ENCODE measurements at regions not wholly inside any gene's neighbourhood (a gene's known extent, or its start where the extent isn't known, plus 50 kb on each side); places are given as distances from the start of the nearest gene placed in this dataset.

GRCh38 chr7:114263219-114263618, 151.4 kb upstream of the FOXP2 start:
- H3K4me2 ChIP-seq (ENCODE audit: extremely low read depth, insufficient read depth, low read length) = no peak overlapping the region
- H3K27me3 ChIP-seq (ENCODE audit: control insufficient read depth, insufficient read depth, low read length) = no peaks in the 10 kb centered on the region
- no peaks in the 10 kb centered on the region for H3K4me1 ChIP-seq (ENCODE audit: control insufficient read depth, extremely low read depth, insufficient read depth, low read length)
- no peak overlapping the region for H3K9ac ChIP-seq (ENCODE audit: insufficient read depth, low read length)
- H2AFZ ChIP-seq (ENCODE audit: low read length) = no peak overlapping the region
- no peaks in the 10 kb centered on the region for H4K20me1 ChIP-seq (ENCODE audit: control insufficient read depth, extremely low read depth, insufficient read depth, low read length)
- H3K9me3 ChIP-seq (ENCODE audit: control insufficient read depth, insufficient read depth, low read depth, low read length) = no peaks in the 10 kb centered on the region
- no peak for DNase-seq (ENCODE audit: low read depth in 2 of 2)
- no peaks in the 10 kb centered on the region for H3K36me3 ChIP-seq (ENCODE audit: control insufficient read depth, insufficient read depth, low read length)
- no peaks in the 10 kb centered on the region for H3K79me2 ChIP-seq (ENCODE audit: control insufficient read depth, insufficient read depth, low read length)
- H3K4me3 ChIP-seq (replicated peaks in 1 of 4; ENCODE audit: control extremely low read depth in 1 of 4, insufficient read depth in 1 of 4, low read depth in 3 of 4, low read length in 4 of 4) = no peak overlapping the region
- no peak overlapping the region for H3K27ac ChIP-seq (ENCODE audit: insufficient read depth, low read length)
- TF ChIP-seq EZH2 (IDR thresholded peaks at IDR 0.05; ENCODE audit: low read length, missing control alignments) (no peak), CTCF (conservative IDR thresholded peaks at IDR 0.05 in 1 of 2, IDR thresholded peaks at IDR 0.05 in 1 of 2; ENCODE audit: low read depth in 1 of 2, low read length in 2 of 2) (no peak)

GRCh38 chr7:114255404-114255841, 159.2 kb upstream of the FOXP2 start:
- Histone ChIP-seq H3K4me2 (ENCODE audit: extremely low read depth, insufficient read depth, low read length) (no peak overlapping the region), H3K27me3 (ENCODE audit: control insufficient read depth, insufficient read depth, low read length) (no peaks in the 10 kb centered on the region), H2AFZ (ENCODE audit: low read length) (no peak overlapping the region), H4K20me1 (ENCODE audit: control insufficient read depth, extremely low read depth, insufficient read depth, low read length) (no peaks in the 10 kb centered on the region), H3K9ac (ENCODE audit: insufficient read depth, low read length) (no peak overlapping the region), H3K36me3 (ENCODE audit: control insufficient read depth, insufficient read depth, low read length) (no peaks in the 10 kb centered on the region), H3K4me3 (replicated peaks in 1 of 4; ENCODE audit: control extremely low read depth in 1 of 4, insufficient read depth in 1 of 4, low read depth in 3 of 4, low read length in 4 of 4) (no peak overlapping the region), H3K9me3 (ENCODE audit: control insufficient read depth, insufficient read depth, low read depth, low read length) (no peaks in the 10 kb centered on the region), H3K4me1 (ENCODE audit: control insufficient read depth, extremely low read depth, insufficient read depth, low read length) (no peaks in the 10 kb centered on the region), H3K79me2 (ENCODE audit: control insufficient read depth, insufficient read depth, low read length) (no peaks in the 10 kb centered on the region), H3K27ac (ENCODE audit: insufficient read depth, low read length) (no peak overlapping the region)
- no peak for TF ChIP-seq EZH2 (IDR thresholded peaks at IDR 0.05; ENCODE audit: low read length, missing control alignments)
- TF ChIP-seq CTCF (conservative IDR thresholded peaks at IDR 0.05 in 1 of 2, IDR thresholded peaks at IDR 0.05 in 1 of 2; ENCODE audit: low read depth in 1 of 2, low read length in 2 of 2) = no peak
- no peak for DNase-seq (ENCODE audit: low read depth in 2 of 2)

- DNase-seq (ENCODE audit: low read depth in 2 of 2) = peak in 1 of 2 donors; percentile 53
- Histone ChIP-seq H3K4me3 (replicated peaks in 1 of 4; ENCODE audit: control extremely low read depth in 1 of 4, insufficient read depth in 1 of 4, low read depth in 3 of 4, low read length in 4 of 4) (no peak overlapping the region), H3K4me1 (ENCODE audit: control insufficient read depth, extremely low read depth, insufficient read depth, low read length) (no peaks in the 10 kb centered on the region), H3K9ac (ENCODE audit: insufficient read depth, low read length) (no peak overlapping the region), H3K27me3 (ENCODE audit: control insufficient read depth, insufficient read depth, low read length) (no peaks in the 10 kb centered on the region), H3K4me2 (ENCODE audit: extremely low read depth, insufficient read depth, low read length) (no peak overlapping the region), H3K9me3 (ENCODE audit: control insufficient read depth, insufficient read depth, low read depth, low read length) (no peaks in the 10 kb centered on the region), H3K27ac (ENCODE audit: insufficient read depth, low read length) (no peak overlapping the region), H2AFZ (ENCODE audit: low read length) (no peak overlapping the region), H4K20me1 (ENCODE audit: control insufficient read depth, extremely low read depth, insufficient read depth, low read length) (no peaks in the 10 kb centered on the region), H3K36me3 (ENCODE audit: control insufficient read depth, insufficient read depth, low read length) (no peaks in the 10 kb centered on the region), H3K79me2 (ENCODE audit: control insufficient read depth, insufficient read depth, low read length) (no peaks in the 10 kb centered on the region)
- TF ChIP-seq CTCF (conservative IDR thresholded peaks at IDR 0.05 in 1 of 2, IDR thresholded peaks at IDR 0.05 in 1 of 2; ENCODE audit: low read depth in 1 of 2, low read length in 2 of 2) = no peak
- no peak for TF ChIP-seq EZH2 (IDR thresholded peaks at IDR 0.05; ENCODE audit: low read length, missing control alignments)
Measured at GRCh38 chr7:114243646-114244045, 171.0 kb upstream of the FOXP2 start.
